Sigmoid colon (tissue), 4 donors: ENCODE measurements at regions not wholly inside any gene's neighbourhood (a gene's known extent, or its start where the extent isn't known, plus 50 kb on each side); places are given as distances from the start of the nearest gene placed in this dataset.

ENCODE experiments used
- CTCF ChIP-seq, 4 experiments: fragments of 450-650 bp in 3 of 4; fragments of 200-600 bp in 1 of 4; IDR thresholded peaks; one replicate each; pipeline ENCODE4 v1.5.1; 2016 to 2019; ENCODE audit warnings: antibody characterized with exemption in 4 of 4, mild to moderate bottlenecking in 3 of 4, moderate library complexity in 2 of 4
- EP300 ChIP-seq, 4 donors: sonication (generic); formaldehyde crosslinking; IDR thresholded peaks; one replicate each; pipeline ENCODE4 v1.6.1; 2017; ENCODE audit warnings: antibody characterized with exemption in 4 of 4

- no peak for TF ChIP-seq CTCF (IDR thresholded peaks at IDR 0.05)
- no peak for TF ChIP-seq EP300 (IDR thresholded peaks at IDR 0.05)
Observed at GRCh38 chr3:176934698-176935097, 262.6 kb downstream of the TBL1XR1 start.
